SK-N-SH treated with all-trans-retinoic acid at 6 μM for 48 hours (cell line): ENCODE measurements at regions not wholly inside any gene's neighbourhood (a gene's known extent, or its start where the extent isn't known, plus 50 kb on each side); places are given as distances from the start of the nearest gene placed in this dataset.
A peak's percentile ranks its signal among the peaks of the same experiment; 100 is the strongest.
"Not testable (repeated sequence)": the region's sequence is repeated elsewhere in the genome, so short reads cannot be mapped to it uniquely, and the experiment has no call there.

ENCODE experiments used
- ATAC-seq: fragments of 200-7000 bp; cut with Tn5 transposase; 3 replicates; pipeline ENCODE4 v1.9.1; 2020; ENCODE audit warnings: mild to moderate bottlenecking, moderate library complexity
- ARNTL ChIP-seq: fragments of 450-650 bp; formaldehyde crosslinking; IDR thresholded peaks from 2 replicates; pipeline ENCODE4 v1.5.0; 2020; ENCODE audit warnings: low read depth, mild to moderate bottlenecking, moderate library complexity, borderline replicate concordance
- ESRRG ChIP-seq: fragments of 250-450 bp; sonication (Bioruptor Pico); IDR thresholded peaks from 2 replicates; pipeline ENCODE4 v1.6.1; 2021; ENCODE audit warnings: mild to moderate bottlenecking
- PPARA ChIP-seq: fragments of 250-450 bp; sonication (Bioruptor Pico); IDR thresholded peaks from 2 replicates; pipeline ENCODE4 v1.5.0; 2020; ENCODE audit warnings: mild to moderate bottlenecking, borderline replicate concordance
- TOX ChIP-seq: fragments of 250-450 bp; sonication (Bioruptor Pico); IDR thresholded peaks from 2 replicates; pipeline ENCODE4 v1.8.0; 2021; ENCODE audit warnings: mild to moderate bottlenecking, moderate library complexity, borderline replicate concordance
- ZFP3 ChIP-seq: fragments of 250-450 bp; sonication (Bioruptor Pico); IDR thresholded peaks from 2 replicates; pipeline ENCODE4 v1.5.0; 2020; ENCODE audit warnings: mild to moderate bottlenecking, moderate library complexity
- ZNF565 ChIP-seq: fragments of 450-650 bp; formaldehyde crosslinking; conservative IDR thresholded peaks from 2 replicates; pipeline ENCODE4 v1.5.0; 2020; ENCODE audit warnings: low read depth, mild to moderate bottlenecking, moderate library complexity
- ZNF70 ChIP-seq: fragments of 450-650 bp; formaldehyde crosslinking; IDR thresholded peaks from 2 replicates; pipeline ENCODE4 v1.5.0; 2020; ENCODE audit warnings: mild to moderate bottlenecking, moderate library complexity
- ZNF8 ChIP-seq: fragments of 450-650 bp; formaldehyde crosslinking; IDR thresholded peaks from 2 replicates; pipeline ENCODE4 v1.5.0; 2020; ENCODE audit warnings: mild to moderate bottlenecking, moderate library complexity
- TF ChIP-seq, protein P1 (sequence below): fragments of 250-450 bp; sonication (Bioruptor Pico); IDR thresholded peaks from 2 replicates; pipeline ENCODE4 v1.5.1; 2021; ENCODE audit warnings: mild to moderate bottlenecking, moderate library complexity
- TF ChIP-seq, protein P2 (sequence below): fragments of 250-450 bp; sonication (Bioruptor Pico); IDR thresholded peaks from 2 replicates; pipeline ENCODE4 v1.8.0; 2020; ENCODE audit warnings: mild to moderate bottlenecking, moderate library complexity, borderline replicate concordance
- TF ChIP-seq, protein P3 (sequence below): fragments of 250-450 bp; sonication (Bioruptor Pico); IDR thresholded peaks from 2 replicates; pipeline ENCODE4 v1.8.0; 2021; ENCODE audit warnings: low read depth, mild to moderate bottlenecking, moderate library complexity, borderline replicate concordance

DNA sequence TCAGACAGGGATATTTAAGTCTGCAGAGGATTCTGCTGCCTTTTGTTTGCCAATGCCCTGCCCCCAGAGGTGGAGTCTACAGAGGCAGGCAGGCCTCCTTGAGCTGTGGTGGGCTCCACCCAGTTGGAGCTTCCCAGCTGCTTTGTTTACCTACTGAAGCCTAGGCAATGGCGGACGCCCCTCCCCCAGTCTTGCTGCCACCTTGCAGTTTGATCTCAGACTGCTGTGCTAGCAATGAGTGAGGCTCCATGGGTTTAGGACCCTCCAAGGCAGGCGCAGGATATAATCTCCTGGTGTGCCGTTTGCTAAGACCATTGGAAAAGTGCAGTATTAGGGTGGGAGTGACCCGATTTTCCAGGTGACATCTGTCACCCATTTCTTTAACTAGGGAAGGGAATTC is 132.7 kb downstream of the UNC93B1 start:
- ATAC-seq, result not testable (repeated sequence)

DNA sequence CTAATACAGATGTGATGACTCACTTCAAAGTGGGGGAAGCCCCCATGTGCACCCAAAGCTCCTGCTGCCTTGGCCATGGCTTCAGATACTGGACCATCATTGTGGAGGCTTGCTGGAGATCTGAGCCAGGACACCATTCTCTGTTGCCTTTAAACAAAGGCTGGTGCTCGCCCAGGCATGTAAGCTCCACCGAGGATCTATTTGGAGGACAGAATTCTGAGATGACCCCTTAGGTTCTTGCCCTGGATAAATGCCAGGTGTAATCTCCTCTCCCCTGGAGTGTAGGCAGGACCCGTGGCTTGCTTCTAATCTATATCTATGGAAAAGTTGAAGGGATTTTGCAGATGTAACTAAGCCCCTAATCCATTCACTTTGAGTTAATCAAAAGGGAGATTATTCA is 141.0 kb downstream of the UNC93B1 start:
- ATAC-seq, result not testable (repeated sequence)

DNA sequence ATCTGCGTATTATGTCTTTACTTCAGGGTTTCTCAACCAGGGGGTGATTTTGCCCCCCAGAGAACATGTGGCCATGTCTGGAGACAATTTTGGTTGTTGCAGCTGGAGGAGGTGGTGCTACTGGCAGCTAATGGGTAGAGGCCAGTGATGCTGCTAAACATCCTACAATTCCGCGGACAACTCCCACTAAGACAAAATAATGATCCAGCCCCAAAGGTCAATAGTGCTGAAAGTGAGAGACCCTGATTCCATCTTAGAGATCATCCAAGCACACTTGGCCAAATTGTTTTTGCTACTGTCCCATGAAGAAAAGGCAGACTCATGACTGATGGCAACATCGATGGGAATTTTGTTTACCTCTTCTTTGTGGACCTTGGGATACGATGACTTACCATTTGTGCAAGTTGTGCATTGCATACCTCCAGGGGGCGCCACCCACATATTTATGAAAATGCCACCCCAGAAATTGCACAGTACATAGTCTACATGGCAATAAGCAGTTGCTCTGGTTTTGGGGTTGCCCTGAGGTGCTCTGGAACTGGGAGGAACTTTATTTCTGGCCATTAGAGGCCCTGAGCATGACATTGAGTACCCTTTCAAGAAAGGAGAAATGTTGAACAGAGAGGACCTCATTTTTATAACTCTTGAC is 144.3 kb downstream of the UNC93B1 start:
- not testable (repeated sequence) for ATAC-seq

DNA sequence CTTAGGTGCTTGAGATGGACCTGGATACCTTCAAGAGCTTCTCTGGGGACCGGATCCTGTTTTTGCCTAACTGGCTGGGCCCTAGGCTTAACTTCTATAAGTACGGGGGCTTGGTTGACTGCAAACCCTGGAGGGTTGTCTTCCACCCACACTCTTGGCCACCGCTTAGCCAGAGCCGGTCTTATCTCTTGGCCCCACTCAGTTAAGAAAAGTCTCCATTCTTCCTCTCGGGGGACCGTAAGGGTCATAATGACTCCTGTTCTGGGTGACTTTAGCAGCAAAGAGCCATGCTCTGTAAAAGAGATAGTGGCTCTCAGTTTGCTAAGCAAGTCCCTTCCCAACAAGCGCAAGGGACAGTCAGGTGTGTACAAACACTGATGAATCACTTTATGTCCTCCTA is 153.2 kb downstream of the UNC93B1 start:
- ATAC-seq, result not testable (repeated sequence)

DNA sequence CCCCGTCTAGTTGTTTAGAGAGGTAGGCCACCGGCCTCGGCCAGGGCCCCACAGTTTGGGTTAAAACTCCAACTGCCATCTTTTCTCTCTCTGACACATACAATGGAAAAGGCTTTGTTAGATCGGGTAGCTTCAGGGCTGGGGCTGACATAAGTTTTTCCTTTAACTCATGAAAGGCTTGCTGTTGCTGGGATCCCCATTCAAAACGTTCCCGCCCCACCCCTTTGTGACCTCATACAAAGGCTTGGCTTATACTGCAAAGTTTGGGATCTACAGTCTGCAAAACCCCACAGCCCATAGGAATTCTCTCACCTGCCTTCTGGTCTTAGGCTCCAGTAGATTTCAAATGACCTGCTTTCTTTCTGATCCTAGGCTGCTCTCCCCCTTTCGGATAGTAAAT is 154.1 kb downstream of the UNC93B1 start:
- ATAC-seq, result not testable (repeated sequence)

DNA sequence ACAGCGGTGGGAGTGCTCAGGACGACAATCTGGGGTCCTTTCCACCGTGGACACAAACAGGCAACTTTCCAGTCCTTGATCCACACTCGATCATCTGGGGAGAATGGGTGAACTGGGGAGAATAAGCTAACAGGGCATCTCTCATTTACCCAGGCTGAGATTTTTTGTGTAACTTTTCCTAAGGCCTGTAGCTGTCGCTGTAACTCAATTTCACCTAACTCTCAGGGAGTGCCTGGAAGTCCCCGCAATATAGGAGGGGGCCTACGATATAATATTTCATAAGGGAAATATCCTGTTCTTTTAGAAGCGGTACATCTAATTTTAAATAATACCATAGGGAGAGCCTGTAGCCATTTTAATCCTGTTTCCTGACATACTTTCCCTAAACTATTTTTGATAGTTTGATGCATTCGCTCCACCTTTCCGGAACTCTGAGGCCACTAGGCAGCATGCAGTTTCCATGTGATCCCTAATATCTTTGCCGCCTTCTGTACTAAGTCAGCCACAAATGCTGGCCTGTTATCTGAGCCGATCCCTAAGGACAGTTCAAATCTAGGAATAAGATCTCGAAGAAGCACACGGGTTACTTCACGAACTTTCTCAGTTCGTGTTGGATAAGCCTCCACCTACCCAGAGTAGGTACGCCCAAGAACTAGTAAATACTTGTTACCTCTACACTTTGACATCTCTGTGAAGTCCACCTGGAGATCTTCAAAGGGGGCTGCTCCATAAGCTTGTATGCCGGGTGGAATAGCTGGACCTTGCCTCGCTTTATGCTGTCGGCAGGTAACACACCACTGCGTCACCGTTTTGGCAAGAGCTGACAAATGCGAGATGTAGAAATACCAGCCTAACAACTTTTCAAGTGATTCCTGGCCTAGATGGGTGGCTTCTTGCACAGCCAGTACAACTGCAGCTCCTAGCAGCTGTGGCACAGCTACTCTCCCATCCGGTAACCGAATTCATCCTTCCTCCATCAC is 155.7 kb downstream of the UNC93B1 start:
- not testable (repeated sequence) for ATAC-seq

DNA sequence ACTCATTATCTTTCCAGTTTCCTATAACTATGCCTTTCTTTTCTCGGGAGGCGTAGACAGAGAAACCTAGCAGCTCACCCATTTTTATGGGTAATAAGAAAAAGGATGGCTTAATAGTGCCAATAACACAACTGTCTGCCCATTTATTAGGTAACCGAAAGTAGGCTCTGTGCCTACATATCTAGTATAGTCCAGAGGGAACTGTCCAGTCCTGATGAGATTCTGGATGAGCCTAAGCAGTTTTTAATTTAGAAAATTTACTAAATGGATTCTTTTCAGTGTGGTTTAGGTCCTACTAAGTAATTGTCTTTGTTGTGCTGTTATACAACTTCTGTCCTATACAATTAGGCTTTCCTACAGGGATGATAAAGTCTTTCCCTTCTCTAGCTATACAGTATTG is 157.6 kb downstream of the UNC93B1 start:
- not testable (repeated sequence) for ATAC-seq

DNA sequence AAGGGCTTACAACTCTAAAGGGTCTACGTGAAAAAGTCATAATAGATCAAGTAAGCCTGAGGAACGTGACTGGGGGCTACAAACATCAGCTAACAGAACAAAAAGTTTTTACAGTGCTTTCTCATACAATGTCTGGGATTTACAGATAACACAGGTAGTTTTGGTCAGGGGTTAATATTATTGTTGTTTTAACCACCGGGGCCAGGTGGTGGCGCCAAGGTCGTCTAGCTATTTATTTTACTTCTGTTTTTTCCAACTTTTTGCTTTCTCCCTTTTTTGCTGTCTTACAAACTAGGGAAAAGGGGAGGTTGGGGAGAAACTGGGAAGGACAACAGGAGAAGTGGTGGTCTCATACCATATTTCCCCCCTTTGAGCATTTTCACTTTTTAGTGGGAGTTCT is 158.6 kb downstream of the UNC93B1 start:
- not testable (repeated sequence) for ATAC-seq

DNA sequence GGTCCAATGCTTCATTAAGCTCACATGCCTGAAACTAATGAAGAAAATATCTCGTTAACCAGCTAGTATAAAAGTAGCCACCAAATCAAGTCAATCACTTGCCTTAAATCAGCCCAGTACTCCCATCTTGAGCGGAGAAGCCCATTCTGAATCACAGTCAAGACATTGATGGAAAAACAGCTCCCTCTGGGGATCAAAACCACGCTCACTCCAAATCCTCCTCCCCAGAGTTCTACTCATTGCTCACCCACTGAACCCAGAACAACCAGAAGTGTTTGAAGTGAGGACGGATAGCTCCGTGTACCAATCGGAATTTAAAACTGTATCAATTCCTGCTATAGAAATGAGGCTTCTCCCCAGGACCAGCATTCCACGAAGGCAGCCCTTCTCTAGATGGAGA is 163.3 kb downstream of the UNC93B1 start:
- ATAC-seq, result not testable (repeated sequence)

DNA sequence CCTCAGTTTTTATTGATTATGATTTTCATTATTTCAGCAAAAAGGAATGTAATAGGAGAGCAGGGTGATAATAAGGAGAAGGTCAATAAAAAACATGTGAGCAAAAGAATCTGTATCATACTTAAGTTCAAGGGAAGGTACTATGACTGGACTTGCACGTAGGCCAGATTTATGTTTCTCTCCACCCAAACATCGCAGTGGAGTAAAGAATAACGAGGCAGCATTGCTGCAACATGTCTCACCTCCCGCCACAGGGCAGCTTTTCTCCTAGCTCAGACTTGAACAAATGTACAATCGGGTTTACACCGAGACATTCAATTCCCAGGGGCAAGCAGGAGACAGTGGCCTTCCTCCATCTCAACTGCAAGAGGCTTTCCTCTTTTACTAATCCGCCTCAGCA is 155.7 kb upstream of the ALDH3B2 start:
- ATAC-seq, result not testable (repeated sequence)

DNA sequence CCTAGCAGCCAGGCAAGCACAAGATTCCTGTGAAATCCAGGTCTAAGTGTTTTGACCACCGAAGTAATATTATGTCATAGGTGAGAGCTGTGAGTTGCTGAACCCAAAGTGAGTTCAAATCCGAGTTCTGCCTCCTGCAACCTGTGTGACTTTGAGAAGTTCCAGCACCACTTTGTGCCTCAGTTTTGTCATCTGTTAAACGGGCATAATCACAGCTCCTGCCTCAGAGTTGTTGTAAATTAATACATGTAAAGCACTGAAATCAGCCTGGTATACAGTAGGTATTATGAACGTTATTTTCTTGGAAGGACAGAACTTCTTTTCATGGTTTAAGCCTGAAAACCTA is 152.5 kb upstream of the ALDH3B2 start:
- not testable (repeated sequence) for ATAC-seq

DNA sequence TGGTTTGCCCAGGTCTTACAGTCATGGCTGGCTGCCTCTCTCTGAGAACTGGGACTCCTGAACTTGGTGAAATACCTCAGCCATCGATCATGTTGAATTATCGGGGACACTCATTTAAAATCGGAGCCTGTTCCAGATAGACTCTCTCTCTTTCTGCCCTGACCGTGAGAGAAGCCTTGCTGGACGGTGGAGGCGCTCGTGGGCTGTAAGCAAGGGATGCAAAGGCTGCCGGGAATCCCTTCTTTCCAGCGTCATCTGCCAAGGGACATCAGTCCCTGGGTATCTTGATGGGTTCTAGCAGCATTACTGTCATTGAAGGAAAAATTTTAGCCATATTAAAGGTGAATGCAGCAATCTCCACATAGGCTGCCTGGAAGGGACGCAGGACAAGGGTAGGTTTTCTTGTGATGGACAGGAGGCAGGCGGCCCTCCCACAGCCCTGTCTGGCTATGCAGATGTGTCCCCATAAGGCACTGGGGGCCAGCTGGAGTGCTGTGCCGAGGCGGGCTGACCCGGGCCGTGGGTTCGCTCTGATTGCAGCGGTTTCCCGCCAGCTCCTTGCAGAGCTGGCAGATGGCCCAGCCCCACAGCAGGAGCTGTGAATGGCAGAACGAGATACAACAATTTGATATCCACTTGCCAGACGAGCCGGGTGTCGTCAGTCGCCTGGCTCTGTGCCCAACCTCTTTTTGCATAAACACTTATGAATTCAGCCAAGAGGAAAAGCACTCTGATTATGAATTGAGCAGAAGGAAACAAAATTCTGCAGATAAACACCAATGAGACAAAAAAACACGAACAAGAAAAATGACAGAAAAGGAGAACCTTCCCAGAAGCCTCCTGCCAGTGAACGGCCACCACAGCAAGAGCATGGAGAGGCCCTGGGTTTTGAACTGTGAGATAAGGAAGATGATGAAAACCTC is 151.9 kb upstream of the ALDH3B2 start:
- peak; percentile 66; the same call in 2 of the 3 replicates for ATAC-seq

DNA sequence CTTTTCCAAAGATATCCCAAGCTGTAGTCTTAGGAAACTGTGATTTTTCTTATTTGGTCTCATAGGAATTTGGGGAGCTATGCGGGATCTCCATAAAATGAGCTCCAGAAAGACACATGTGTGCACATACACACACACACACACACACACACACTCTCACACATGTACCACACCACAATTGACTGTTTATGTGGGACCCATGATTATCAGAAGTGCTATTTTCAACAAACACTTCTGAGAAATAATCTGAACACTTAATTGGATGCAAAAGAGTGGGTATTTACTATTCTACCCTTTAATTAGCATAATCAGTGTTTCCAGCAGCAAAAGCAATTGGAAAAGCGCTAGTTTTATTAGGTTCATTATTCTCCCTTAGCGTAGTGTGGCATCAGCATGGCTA is 150.4 kb upstream of the ALDH3B2 start:
- ATAC-seq, result not testable (repeated sequence)

DNA sequence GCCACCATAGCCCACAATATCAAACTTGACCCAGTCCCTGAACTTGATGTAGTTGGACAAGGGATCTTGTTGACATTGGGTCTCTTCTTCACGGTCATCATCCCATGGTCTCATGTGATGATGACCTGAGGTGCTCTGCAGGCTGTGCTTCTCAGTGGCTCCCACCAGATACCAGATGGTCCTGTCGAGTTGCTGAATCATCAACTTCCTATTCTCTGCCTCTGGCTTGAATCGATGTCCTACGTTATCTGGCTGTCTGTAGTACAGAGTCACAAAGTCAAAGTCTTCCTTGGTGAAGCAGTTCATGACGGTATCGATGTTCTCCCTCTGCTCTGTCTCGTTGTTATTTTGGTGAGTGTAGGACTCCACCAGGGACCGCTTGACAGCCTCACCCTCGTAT is 145.7 kb upstream of the ALDH3B2 start:
- ATAC-seq, result no peak
- TF ChIP-seq, protein P1, sequence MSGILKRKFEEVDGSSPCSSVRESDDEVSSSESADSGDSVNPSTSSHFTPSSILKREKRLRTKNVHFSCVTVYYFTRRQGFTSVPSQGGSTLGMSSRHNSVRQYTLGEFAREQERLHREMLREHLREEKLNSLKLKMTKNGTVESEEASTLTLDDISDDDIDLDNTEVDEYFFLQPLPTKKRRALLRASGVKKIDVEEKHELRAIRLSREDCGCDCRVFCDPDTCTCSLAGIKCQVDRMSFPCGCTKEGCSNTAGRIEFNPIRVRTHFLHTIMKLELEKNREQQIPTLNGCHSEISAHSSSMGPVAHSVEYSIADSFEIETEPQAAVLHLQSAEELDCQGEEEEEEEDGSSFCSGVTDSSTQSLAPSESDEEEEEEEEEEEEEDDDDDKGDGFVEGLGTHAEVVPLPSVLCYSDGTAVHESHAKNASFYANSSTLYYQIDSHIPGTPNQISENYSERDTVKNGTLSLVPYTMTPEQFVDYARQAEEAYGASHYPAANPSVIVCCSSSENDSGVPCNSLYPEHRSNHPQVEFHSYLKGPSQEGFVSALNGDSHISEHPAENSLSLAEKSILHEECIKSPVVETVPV (CRISPR knock-in tag), result no peak
- TF ChIP-seq ZNF8 (no peak), ARNTL (CRISPR knock-in tag) (no peak), ZNF565 (CRISPR knock-in tag) (no peak), ZFP3 (CRISPR knock-in tag) (no peak), TOX (CRISPR knock-in tag) (no peak), PPARA (CRISPR knock-in tag) (no peak), ESRRG (CRISPR knock-in tag) (no peak), ZNF70 (CRISPR knock-in tag) (no peak)
- TF ChIP-seq, protein P2, sequence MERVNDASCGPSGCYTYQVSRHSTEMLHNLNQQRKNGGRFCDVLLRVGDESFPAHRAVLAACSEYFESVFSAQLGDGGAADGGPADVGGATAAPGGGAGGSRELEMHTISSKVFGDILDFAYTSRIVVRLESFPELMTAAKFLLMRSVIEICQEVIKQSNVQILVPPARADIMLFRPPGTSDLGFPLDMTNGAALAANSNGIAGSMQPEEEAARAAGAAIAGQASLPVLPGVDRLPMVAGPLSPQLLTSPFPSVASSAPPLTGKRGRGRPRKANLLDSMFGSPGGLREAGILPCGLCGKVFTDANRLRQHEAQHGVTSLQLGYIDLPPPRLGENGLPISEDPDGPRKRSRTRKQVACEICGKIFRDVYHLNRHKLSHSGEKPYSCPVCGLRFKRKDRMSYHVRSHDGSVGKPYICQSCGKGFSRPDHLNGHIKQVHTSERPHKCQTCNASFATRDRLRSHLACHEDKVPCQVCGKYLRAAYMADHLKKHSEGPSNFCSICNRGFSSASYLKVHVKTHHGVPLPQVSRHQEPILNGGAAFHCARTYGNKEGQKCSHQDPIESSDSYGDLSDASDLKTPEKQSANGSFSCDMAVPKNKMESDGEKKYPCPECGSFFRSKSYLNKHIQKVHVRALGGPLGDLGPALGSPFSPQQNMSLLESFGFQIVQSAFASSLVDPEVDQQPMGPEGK, result no peak
- TF ChIP-seq, protein P3, sequence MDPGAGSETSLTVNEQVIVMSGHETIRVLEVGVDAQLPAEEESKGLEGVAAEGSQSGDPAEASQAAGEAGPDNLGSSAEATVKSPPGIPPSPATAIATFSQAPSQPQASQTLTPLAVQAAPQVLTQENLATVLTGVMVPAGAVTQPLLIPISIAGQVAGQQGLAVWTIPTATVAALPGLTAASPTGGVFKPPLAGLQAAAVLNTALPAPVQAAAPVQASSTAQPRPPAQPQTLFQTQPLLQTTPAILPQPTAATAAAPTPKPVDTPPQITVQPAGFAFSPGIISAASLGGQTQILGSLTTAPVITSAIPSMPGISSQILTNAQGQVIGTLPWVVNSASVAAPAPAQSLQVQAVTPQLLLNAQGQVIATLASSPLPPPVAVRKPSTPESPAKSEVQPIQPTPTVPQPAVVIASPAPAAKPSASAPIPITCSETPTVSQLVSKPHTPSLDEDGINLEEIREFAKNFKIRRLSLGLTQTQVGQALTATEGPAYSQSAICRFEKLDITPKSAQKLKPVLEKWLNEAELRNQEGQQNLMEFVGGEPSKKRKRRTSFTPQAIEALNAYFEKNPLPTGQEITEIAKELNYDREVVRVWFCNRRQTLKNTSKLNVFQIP (CRISPR knock-in tag), result no peak
